Stimulated activated effector memory CD8-positive, alpha-beta T cell treated with anti-CD3 and anti-CD28 coated beads, Interleukin-12 subunit alpha, Interleukin-12 subunit beta, amount 100 ng/mL, for 72 hours (primary cell): ENCODE measurements at regions not wholly inside any gene's neighbourhood (a gene's known extent, or its start where the extent isn't known, plus 50 kb on each side); places are given as distances from the start of the nearest gene placed in this dataset.

ENCODE experiments used
- ATAC-seq: fragments of 150-1000 bp; cut with Tn5 transposase; 2 replicates; pipeline ENCODE4 v1.10.0; 2021
- DNase-seq, 2 donors: peaks; one replicate each; pipeline ENCODE4 v3.0.0; 2021 to 2022; ENCODE audit warnings: low spot score in 2 of 2
- H3K27ac Mint-ChIP-seq: one replicate; pipeline ENCODE4 v1.8.0; 2022; ENCODE audit warnings: mild to moderate bottlenecking, mixed read lengths
- H3K36me3 Mint-ChIP-seq: one replicate; pipeline ENCODE4 v1.8.0; 2022; ENCODE audit warnings: mild to moderate bottlenecking, mixed read lengths
- H3K4me1 Mint-ChIP-seq: one replicate; pipeline ENCODE4 v1.8.0; 2022; ENCODE audit warnings: mixed read lengths
- H3K4me3 Mint-ChIP-seq: one replicate; pipeline ENCODE4 v1.8.0; 2022; ENCODE audit warnings: mild to moderate bottlenecking, mixed read lengths
- H3K9me3 Mint-ChIP-seq: one replicate; pipeline ENCODE4 v1.8.0; 2022; ENCODE audit warnings: mixed read lengths

DNA sequence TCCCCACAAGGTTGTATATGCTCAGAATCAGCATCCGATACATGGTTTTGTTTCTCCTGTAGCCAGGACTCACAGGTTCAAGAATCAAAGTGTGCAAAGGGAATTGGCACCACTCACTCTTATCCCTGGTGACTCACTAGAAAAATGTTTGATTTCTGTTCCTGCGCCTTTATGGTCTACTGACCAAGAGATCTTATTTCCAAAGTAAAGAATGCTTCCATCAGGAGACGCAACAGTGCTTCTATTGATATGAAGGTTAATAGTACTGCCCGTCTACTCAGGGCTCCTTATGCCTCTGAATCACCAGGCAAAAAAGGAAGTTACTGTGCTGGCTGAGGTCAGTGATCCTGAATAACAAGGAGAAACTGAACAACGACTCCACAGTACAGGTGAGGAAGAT is 1392.0 kb upstream of the PRMT6 start:
- DNase-seq (no peak), ATAC-seq (no peak)
- Mint-ChIP-seq H3K4me1 (no peaks in the 10 kb centered on the region), H3K36me3 (no peaks in the 10 kb centered on the region), H3K27ac (no peak overlapping the region), H3K9me3 (peaks cover 17% of the 10 kb centered on the region), H3K4me3 (no peak overlapping the region)

DNA sequence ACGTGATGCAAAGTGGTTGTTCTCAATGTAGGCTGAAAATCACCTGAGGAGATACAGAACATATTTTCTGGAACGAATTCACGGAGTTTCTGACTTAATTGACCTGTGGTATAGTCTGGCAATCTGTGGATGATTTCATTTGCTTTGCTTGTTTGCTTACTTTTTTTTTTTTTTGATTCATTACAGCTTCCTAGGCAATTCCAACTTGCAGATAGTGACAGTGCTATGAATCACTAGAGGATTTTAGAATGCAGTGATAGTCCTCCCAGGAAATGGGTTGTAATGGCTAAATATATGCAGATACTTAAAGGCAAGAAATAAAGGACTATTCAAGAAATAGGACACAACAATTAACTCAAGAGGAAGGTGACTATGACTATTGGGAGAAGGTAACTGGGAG is 1378.1 kb upstream of the PRMT6 start:
- H3K27ac Mint-ChIP-seq: no peak overlapping the region
- H3K4me1 Mint-ChIP-seq: no peaks in the 10 kb centered on the region
- no peak for ATAC-seq
- no peak for DNase-seq
- peaks cover 12% of the 10 kb centered on the region for H3K9me3 Mint-ChIP-seq
- H3K36me3 Mint-ChIP-seq: no peaks in the 10 kb centered on the region
- no peak overlapping the region for H3K4me3 Mint-ChIP-seq

DNA sequence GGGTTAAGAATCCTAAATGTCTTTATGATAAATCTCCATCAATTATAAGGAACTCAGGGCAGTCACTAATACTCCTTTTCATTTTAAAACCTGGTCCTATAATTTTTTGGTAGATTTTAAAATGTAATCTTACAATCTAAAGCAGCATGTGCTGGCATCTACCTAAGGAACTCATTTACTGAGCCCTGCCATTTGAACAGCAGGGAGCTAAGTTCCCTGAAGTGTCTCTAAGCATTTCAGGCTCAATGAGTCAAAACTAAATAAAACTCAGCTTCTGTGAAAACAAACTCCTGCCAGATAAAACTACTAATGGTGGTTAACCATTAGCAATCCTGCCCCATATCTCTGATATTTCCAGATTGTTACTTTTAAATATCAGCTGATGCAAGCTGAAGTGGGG is 1371.8 kb upstream of the PRMT6 start:
- H3K27ac Mint-ChIP-seq: no peak overlapping the region
- DNase-seq (no peak), ATAC-seq (no peak)
- no peaks in the 10 kb centered on the region for H3K36me3 Mint-ChIP-seq
- peaks cover 20% of the 10 kb centered on the region for H3K9me3 Mint-ChIP-seq
- H3K4me1 Mint-ChIP-seq: no peaks in the 10 kb centered on the region
- no peak overlapping the region for H3K4me3 Mint-ChIP-seq

DNA sequence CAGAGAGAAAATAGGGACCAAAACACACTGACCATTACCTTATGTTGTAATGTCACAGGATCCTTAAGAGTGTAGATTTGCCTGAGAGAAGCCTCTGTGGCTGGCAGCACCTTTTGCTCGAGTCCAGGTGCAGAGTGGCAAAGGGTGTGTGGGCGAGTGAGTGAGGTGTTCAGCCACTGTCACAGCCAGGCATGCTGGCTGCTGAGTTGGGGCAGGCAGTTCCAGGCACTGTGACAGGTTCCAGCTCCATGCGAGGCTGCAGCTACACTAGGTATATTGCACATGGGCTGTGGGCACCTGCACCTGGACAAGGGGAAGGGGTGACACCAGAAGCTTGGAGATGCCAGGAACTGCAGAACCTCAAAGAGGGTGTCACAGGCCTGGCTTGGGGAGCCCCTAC is 1370.4 kb upstream of the PRMT6 start:
- no peak overlapping the region for H3K27ac Mint-ChIP-seq
- no peaks in the 10 kb centered on the region for H3K4me1 Mint-ChIP-seq
- no peaks in the 10 kb centered on the region for H3K36me3 Mint-ChIP-seq
- H3K4me3 Mint-ChIP-seq: no peak overlapping the region
- no peak for ATAC-seq
- DNase-seq: no peak
- H3K9me3 Mint-ChIP-seq: peaks cover 19% of the 10 kb centered on the region

DNA sequence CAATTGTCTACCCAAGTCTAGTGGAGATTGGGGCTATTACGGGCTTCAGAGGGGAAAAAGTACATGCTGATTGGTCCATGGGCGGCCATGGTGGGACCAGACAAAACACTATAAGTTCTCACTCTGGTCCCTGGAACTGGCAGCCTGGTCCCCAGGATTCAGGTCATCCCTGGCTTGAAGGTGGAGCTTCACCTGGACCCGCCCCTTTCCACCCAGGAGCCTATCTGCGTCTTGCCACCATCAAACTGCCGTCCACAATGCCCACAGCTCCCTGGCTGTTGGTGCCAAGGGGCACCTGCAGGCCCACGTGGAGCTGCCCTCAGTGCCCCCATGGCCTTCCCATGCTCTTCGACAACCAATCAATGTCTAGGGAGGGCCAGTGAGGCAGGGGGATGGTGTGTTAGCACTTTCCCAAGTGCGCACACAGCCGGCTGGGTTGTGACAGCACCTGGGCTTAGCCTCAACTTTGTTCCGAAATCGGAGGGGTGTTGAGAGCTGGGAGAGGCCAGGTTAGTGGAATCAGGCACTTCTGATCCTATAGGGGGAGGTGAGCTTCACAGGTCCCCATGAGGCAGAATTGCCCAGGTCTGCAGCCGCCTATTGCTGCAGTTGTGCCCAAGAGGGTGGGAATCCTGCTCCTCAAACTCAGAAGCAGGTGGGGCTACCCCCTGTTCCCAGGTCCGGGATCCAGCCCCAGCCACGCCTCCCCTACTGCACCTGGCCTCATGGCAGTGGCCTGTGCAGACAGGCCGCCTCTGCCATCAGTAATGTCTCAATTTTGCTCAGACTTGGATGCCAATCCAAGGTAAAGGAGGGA is 1369.4 kb upstream of the PRMT6 start:
- H3K36me3 Mint-ChIP-seq: no peaks in the 10 kb centered on the region
- no peaks in the 10 kb centered on the region for H3K4me1 Mint-ChIP-seq
- no peak for DNase-seq
- peaks cover 21% of the 10 kb centered on the region for H3K9me3 Mint-ChIP-seq
- no peak overlapping the region for H3K27ac Mint-ChIP-seq
- no peak overlapping the region for H3K4me3 Mint-ChIP-seq
- ATAC-seq: peak; percentile 13

DNA sequence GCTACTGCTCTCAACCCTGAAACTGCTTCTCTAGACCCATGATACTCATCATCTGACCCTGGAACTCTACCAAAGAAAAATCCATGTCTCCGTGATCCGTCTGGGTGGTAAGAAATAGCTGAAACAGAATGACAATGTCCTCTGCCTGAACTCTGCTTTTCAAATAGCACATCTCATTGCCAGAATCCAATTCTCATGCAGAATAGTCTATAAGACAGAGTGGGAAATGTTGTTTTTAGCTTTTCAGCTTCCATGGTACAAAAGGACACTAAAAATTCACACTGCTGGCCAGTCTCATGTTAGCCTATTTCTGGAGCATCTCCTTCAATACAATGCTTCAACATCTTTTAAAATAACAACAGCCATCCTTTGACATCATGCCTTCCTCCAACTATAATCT is 1355.8 kb upstream of the PRMT6 start:
- DNase-seq: no peak
- Mint-ChIP-seq H3K27ac (no peak overlapping the region), H3K4me3 (no peak overlapping the region), H3K4me1 (no peaks in the 10 kb centered on the region), H3K9me3 (peaks cover 14% of the 10 kb centered on the region), H3K36me3 (no peaks in the 10 kb centered on the region)
- ATAC-seq: no peak

DNA sequence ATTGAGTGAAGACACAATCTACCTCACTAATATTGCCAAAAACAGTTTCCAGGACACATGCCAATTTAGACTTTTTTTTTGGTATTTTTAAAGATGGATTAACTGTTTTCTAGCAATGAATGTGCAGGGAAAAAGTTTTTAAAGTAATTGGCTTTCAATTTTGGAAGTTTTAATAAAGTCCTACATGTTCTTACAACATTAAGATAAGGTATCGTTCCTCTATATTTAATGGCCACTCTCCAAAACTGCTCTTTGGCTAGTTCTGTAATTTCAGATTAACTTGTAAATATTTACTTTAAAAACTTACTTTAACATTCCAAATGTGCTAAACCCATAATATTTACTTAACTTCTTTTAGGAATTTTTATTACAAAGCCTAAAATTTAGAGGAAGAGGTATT is 1332.2 kb upstream of the PRMT6 start:
- Mint-ChIP-seq H3K36me3 (no peaks in the 10 kb centered on the region), H3K9me3 (peaks cover 2% of the 10 kb centered on the region), H3K4me3 (no peak overlapping the region), H3K27ac (no peak overlapping the region), H3K4me1 (no peaks in the 10 kb centered on the region)
- no peak for DNase-seq
- no peak for ATAC-seq

DNA sequence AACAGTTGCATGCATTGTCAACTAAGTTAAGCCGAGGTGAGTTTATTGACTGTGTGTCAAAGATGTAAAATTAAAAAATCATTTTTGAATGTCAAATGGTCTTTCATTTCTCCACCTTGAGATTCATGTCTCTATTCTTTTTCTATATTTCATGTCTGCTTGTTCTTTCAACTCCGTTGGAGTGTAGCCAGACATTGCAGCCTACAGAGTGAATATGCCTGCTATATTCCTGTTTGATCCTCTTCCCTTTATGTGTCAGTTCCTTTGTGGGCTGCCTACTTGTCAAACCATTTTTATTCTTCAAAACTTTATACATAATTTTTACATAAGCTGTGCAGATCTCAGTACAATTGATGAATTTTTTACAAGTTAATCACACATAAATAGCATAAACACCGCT is 1325.8 kb upstream of the PRMT6 start:
- DNase-seq: no peak
- no peak overlapping the region for H3K4me3 Mint-ChIP-seq
- H3K4me1 Mint-ChIP-seq: no peaks in the 10 kb centered on the region
- H3K27ac Mint-ChIP-seq: no peak overlapping the region
- H3K36me3 Mint-ChIP-seq: no peaks in the 10 kb centered on the region
- no peak for ATAC-seq
- peaks cover 10% of the 10 kb centered on the region for H3K9me3 Mint-ChIP-seq

DNA sequence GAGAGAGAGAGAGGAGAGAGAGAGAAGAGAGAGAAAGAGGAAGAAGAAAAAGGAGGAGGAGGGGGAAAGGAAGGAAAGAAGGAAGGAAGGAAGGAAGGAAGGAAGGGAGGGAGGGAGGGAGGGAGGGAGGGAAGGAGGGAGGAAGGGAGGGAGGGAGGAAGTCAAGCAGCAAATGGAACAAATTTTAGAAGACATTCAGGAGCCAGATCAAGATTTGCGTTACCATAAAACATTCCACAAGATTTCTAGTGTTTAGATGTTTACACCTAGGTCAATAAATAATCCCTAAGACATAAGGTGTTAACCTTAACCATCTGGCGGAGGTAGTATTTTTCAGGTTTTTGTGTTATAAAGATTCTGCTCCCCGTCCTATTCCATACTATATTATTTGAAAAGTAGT is 1320.1 kb upstream of the PRMT6 start:
- ATAC-seq: no peak
- no peak overlapping the region for H3K4me3 Mint-ChIP-seq
- H3K36me3 Mint-ChIP-seq: no peaks in the 10 kb centered on the region
- no peaks in the 10 kb centered on the region for H3K4me1 Mint-ChIP-seq
- no peak overlapping the region for H3K27ac Mint-ChIP-seq
- no peak for DNase-seq
- H3K9me3 Mint-ChIP-seq: peaks cover 21% of the 10 kb centered on the region

DNA sequence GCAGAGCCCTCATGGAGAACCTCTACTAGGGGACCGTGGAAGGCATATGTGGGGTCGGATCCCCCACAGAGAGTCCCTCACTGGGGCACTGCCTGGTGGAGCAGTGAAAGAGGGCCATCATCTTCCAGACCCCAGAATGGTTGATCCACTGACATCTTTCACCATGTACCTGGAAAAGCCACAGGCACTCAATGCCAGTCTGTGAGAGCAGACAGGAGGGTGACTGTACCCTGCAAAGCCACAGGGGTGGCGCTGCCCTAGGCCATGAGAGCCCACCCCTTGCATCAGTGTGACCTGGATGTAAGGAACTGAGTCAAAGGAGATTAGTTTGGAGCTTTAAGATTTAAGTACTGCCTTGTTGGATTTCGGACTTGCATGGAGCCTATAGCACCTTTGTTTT is 1276.7 kb upstream of the PRMT6 start:
- no peak for DNase-seq
- H3K27ac Mint-ChIP-seq: no peak overlapping the region
- no peaks in the 10 kb centered on the region for H3K4me1 Mint-ChIP-seq
- ATAC-seq: no peak
- H3K9me3 Mint-ChIP-seq: peaks cover 15% of the 10 kb centered on the region
- H3K36me3 Mint-ChIP-seq: no peaks in the 10 kb centered on the region
- no peak overlapping the region for H3K4me3 Mint-ChIP-seq

DNA sequence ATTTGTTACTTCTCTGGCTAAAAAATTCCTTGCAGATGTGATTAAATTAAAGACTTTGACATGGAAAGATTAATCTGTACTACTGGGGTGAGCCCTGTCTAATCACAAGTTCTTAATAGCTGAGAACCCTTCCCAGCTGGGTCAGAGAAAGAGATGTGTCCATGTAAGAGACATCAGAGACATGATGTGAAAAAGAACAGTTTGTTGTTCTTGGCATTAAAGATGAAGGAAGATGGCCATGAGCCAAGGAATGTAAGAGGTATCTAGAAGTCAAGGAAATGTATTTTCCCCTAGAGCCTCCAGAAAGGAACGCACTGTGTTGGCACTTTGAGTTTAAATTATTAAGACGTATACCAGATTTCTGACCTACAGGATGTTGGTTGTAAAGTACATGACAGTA is 1271.5 kb upstream of the PRMT6 start:
- H3K9me3 Mint-ChIP-seq: peaks cover 15% of the 10 kb centered on the region
- no peak overlapping the region for H3K4me3 Mint-ChIP-seq
- no peaks in the 10 kb centered on the region for H3K36me3 Mint-ChIP-seq
- no peak overlapping the region for H3K27ac Mint-ChIP-seq
- no peaks in the 10 kb centered on the region for H3K4me1 Mint-ChIP-seq
- DNase-seq (no peak), ATAC-seq (no peak)

DNA sequence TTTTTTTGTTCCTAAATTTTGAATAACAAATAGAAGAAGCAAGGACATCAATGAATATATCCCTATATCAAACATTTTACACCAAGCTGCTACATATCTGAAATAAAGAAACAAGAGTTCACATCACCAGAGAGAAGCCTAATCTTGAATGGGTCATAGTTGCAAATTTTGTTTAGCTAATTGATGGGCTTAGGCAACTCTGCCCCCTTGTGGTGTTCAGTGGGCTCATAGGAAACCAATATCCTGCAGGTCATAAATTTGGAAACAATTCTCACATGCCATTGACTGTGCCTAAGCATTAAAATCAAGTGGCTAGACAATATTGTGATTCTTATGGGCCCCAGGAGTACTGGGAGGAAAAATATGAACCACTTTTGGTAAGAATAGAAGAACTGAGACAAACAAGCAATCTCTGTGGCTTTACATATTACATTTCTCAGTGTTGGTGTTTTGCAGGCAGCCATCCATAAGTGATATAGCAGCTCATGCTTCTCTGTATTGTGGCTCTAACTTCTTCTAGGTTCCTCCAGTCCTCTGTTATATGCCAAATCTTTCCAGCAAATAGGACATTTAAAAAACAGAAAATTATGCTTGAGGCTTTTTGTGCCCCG is 1262.8 kb upstream of the PRMT6 start:
- peaks cover 9% of the 10 kb centered on the region for H3K9me3 Mint-ChIP-seq
- ATAC-seq: no peak
- H3K4me3 Mint-ChIP-seq: no peak overlapping the region

DNA sequence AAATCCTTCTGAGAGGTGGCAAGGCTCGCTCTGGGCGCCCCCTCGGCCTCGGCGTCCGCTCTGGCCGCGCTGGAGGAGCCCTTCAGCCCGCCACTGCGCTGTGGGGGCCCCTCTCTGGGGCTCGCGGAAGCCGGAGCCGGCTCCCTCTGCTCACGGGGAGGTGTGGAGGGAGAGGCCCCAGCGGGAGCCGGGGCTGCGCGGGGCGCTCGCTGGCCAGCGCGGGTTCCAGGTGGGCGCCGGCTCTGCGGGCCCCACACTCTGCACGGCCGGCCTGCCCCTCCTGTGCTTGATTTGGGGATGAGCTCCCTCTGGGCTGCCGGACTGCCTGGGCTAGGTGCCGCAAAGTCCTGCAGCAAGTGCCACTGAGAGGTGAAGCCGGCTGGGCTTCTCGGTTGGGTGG is 1260.7 kb upstream of the PRMT6 start:
- no peak for DNase-seq
- no peak overlapping the region for H3K4me3 Mint-ChIP-seq
- H3K4me1 Mint-ChIP-seq: no peaks in the 10 kb centered on the region
- H3K27ac Mint-ChIP-seq: no peak overlapping the region
- H3K9me3 Mint-ChIP-seq: peaks cover 5% of the 10 kb centered on the region
- H3K36me3 Mint-ChIP-seq: no peaks in the 10 kb centered on the region
- ATAC-seq: no peak

More for the DNA sequence above, 1262.8 kb upstream of the PRMT6 start:
- no peak overlapping the region for H3K27ac Mint-ChIP-seq
- no peak for DNase-seq
- no peaks in the 10 kb centered on the region for H3K36me3 Mint-ChIP-seq
- H3K4me1 Mint-ChIP-seq: no peaks in the 10 kb centered on the region

DNA sequence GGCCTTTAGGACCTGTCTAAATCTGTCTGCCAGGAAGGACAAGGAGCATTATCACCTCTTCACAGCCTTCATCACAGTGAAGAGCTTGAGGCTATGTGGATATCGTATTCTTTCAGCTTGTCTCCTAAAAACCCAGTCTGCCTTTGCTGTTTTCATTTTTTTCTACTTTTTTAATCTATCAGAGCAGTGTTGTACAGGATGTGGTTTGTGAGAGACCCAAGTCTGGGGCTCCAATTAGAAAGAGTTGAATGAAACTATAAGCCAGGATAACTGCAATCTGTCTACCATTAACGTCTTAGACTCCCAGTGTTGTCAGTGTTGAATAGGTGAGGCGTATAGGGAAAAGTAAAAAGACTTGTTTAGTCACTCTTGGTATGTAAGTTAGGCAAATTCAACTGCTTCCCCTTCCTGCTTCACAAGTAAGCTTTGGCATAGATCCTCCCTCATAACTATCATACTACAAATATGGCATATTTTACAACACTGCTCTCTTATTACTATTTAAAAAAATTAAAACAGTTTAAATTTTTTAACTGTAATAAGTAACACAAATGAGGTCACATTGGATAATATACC is 1225.8 kb upstream of the PRMT6 start:
- H3K9me3 Mint-ChIP-seq: peaks cover 22% of the 10 kb centered on the region
- no peaks in the 10 kb centered on the region for H3K36me3 Mint-ChIP-seq
- ATAC-seq: no peak
- H3K4me1 Mint-ChIP-seq: no peaks in the 10 kb centered on the region
- no peak for DNase-seq
- no peak overlapping the region for H3K4me3 Mint-ChIP-seq
- no peak overlapping the region for H3K27ac Mint-ChIP-seq

DNA sequence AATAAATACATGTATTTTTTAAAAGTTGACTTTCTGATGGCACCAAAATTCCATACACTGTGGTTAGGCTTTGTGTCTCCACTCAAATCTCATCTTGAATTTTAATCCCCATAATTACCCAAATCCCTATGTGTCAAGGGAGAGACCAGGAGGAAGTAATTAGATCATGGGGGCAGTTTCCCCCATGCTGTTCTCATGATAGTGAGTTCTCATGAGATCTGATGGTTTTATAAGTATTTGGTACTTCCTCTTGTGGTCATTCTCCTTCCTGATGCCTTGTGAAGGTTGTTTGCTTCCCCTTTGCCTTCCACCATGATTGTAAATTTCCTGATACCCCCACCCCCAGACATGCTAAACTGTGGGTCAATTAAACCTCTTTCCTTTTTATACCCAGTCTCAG is 1218.4 kb upstream of the PRMT6 start:
- Mint-ChIP-seq H3K9me3 (peaks cover 19% of the 10 kb centered on the region), H3K4me3 (no peak overlapping the region), H3K27ac (no peak overlapping the region), H3K36me3 (no peaks in the 10 kb centered on the region), H3K4me1 (no peaks in the 10 kb centered on the region)
- DNase-seq (no peak), ATAC-seq (no peak)

DNA sequence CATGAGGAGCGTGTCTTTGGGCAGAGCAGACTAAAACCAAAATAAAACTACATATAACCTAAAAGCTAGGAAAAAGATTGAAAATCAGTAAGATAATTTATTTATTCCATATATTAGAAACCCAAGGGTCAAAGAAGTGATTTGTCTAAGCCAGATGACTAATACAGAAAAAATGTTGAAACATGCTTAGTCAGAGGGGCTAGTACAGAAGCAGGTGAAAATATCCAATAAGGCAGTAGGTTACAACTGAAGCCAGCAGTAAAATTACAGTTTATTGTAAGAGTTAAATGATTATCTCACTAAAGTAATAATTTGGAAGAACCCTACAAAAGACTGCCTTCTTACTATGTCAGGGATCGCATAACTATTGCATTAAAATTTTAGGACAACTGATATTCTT is 1190.9 kb upstream of the PRMT6 start:
- Mint-ChIP-seq H3K27ac (no peak overlapping the region), H3K4me3 (no peak overlapping the region), H3K9me3 (peaks cover 19% of the 10 kb centered on the region), H3K4me1 (no peaks in the 10 kb centered on the region), H3K36me3 (no peaks in the 10 kb centered on the region)
- ATAC-seq (no peak), DNase-seq (no peak)
